NCI-H524 (cell line): ENCODE measurements at regions not wholly inside any gene's neighbourhood (a gene's known extent, or its start where the extent isn't known, plus 50 kb on each side); places are given as distances from the start of the nearest gene placed in this dataset.

Source experiments
- DNase-seq, 2 experiments: peaks; one replicate each; lab custom pipeline; 2025; lab: John Stamatoyannopoulos, UW

DNA sequence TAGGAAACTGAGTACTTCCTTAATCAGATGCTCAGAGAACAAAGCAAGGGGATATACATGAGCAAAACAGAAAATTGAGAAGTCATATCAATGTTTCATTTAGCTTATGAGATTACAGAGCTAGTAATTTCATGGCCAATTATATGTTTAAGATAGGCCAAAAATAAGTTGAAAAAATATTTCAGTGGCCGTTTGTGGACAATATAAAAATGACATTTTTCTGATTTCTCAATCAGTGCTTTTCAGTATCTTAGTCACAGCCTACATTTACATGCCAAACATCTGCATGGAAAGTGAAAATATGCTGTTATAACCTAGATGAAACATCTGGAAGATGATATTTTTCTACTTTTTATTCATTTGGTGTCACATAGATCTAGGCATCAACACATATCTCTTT, 192.5 kb downstream of the HLX start:
- DNase-seq, result no peak

DNA sequence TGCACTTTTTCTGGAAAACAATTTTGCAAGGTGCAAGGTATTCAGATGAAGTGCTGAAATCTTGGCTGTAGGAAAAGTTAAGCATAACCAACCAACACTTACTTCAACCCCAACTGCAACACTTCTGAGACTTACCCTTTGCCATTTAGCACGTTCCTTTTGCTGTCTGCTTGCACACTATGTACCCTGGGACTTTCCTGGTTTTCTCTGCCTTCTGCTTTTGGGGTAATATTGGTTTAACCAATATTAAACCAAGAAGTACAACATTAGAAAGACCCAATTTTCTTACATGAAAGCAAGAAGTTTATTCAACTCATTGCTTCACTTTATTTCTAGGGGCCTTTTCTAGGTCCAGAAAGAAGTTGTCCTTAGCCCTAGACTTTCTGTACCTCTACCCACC, 193.0 kb downstream of the HLX start:
- no peak for DNase-seq

DNA sequence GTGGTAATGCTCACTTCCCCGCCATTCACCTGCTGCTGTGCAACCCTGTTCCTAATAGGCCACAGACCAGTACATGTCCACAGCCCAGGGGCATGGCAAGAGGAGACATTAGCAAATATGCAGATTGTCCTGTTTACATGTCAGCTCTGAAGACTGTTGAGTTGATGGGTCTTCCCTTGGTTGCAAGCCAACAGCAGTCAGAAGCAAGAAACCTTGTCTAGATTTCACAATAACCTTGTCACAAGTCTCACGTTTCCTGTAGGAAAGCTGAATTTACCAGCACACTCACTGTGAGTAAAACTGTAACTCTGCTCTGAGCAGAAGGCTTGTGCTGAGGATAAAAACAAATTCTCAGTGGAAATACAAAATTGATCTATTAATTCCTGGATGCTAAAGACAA, 195.1 kb downstream of the HLX start:
- DNase-seq, result no peak

DNA sequence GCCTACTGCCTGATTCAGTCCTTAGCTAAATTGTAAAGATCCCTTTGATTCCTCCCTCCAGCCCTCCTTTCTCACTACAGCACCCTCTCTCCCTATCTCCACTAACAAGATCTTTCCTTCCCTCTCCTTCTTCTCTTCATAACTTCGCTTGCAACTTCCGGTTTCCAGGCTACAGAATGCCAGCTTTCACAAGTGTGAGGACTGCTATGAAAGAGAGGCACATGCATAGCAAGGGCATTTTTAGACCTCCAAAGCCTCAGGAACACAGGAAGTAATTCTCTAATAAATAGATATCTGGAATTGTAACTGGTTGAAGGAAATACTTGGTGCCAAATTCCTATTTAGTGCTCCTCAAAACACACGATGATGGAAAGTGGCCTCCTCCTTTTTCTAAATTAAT, 196.7 kb downstream of the HLX start:
- no peak for DNase-seq

- no peak for DNase-seq
These were observed 197.2 kb downstream of the HLX start for GRCh38 chr1:221076391-221076811.

- no peak for DNase-seq
These were observed 199.2 kb downstream of the HLX start for GRCh38 chr1:221078260-221078965.

DNA sequence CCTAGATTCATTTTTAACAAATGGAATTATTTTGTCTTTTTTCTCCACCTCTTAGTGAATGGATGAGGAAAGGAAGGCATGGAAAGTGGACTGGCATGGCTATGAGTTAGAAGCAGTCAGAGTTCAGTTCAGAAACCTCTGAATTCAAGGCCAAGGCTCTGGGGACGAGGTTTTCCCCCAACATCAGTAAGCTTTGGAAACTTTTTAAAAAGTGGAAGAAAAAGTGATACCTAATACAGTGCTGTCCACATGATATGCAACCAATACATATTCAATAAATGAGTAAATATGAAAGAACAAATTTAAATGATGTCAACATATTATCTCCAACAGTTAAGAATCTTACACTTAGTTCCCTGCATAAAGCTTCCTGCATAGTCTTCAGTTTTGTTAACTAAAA, 204.7 kb downstream of the HLX start:
- DNase-seq, result no peak

GRCh38 chr1:221084681-221085080, 205.4 kb downstream of the HLX start:
- DNase-seq, result no peak

DNA sequence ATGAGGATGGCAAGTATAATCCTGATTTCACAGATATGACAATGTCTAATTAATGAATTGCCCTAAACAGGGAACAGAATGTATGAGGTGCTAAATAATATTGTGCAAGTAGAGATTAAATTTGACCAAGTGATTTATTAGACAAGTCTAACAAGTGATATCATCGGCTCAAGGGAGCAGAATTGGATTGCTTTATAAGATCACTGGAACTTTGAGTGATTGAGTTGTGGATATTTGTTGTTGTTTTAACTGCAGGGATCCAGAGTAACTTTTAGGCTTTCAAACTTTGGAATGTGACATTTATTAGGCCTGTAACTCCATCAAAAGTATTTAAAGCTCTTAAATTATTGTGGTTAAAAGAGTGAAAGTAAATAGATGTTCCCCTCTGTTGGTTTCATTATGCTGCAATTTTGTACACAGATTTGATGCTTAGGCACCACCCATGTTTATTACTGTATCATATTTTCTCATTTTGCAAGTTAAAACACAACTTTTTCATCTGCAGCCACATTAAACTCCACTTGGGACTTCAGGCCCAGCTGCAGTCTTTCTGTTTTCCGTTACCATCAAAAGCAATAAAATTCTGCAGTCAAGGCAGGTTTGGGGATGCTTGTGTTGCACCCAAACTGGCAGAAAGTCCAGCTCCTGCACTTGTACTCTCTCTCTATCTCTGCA, 206.6 kb downstream of the HLX start:
- DNase-seq, result no peak

- DNase-seq, result no peak
These were observed 208.7 kb downstream of the HLX start for GRCh38 chr1:221087919-221088318.

GRCh38 chr1:221089273-221089672, 210.0 kb downstream of the HLX start:
- no peak for DNase-seq

DNA sequence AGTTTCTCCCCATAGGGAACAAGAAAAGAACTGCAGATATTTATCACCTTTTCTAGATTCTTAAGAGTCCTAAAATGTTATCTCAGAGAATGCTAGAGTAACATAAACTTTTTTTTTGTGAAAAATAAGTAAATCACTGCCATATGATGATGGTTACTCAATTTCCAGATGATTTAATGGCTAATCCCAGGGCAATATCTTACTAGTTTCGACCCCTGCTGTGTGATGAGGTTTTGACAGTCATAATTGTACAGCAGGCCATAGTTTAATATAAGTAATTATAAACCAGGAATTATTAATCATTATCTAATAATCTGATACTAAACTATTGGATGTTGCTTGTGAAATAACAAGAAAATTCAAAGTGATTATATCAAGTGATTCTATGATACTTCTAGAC, 210.6 kb downstream of the HLX start:
- DNase-seq, result no peak

DNA sequence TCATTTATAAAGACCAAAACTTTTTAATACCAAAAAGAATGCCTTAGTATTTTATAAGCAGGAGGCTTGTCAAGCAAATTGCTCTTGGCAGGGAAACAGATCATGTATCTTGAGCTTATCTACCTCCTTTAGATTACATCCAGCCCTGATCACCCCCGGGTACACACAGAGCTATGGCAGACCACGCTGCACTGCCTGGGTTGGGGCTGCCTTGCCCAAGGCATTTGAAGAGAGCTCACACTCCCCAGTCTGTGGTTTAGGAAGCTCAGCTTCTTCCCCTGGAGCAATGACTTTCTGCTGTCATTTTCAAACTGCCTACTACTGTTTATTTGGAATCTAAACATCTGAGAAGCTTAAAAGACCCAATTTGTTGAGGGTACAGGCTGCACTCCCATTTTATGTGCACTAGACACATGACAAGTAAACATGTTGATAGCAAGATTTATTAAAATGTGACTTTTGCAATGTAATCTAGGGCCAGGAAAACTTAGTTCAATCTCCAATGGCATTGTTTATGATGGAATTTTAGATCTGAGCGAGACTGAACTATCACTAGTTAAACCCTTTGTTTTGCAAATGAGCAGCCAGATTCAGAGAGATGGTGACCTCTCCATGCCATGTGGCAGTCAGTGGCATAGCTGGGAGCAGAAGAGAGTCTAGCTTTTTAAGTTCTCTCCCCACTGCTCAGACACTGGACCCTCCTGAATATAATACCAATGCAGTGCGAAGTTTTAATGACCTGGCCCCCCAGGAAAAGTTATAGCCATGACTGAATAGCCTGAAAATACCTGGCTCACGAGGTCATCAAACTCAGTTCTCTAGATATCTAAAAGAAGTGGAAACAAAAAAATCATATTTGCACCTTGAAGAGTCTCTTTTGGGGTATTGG, 214.9 kb downstream of the HLX start:
- no peak for DNase-seq

GRCh38 chr1:221097479-221098281, 218.4 kb downstream of the HLX start:
- DNase-seq, result no peak

- no peak for DNase-seq
These were observed 219.5 kb downstream of the HLX start for GRCh38 chr1:221098471-221099405.

DNA sequence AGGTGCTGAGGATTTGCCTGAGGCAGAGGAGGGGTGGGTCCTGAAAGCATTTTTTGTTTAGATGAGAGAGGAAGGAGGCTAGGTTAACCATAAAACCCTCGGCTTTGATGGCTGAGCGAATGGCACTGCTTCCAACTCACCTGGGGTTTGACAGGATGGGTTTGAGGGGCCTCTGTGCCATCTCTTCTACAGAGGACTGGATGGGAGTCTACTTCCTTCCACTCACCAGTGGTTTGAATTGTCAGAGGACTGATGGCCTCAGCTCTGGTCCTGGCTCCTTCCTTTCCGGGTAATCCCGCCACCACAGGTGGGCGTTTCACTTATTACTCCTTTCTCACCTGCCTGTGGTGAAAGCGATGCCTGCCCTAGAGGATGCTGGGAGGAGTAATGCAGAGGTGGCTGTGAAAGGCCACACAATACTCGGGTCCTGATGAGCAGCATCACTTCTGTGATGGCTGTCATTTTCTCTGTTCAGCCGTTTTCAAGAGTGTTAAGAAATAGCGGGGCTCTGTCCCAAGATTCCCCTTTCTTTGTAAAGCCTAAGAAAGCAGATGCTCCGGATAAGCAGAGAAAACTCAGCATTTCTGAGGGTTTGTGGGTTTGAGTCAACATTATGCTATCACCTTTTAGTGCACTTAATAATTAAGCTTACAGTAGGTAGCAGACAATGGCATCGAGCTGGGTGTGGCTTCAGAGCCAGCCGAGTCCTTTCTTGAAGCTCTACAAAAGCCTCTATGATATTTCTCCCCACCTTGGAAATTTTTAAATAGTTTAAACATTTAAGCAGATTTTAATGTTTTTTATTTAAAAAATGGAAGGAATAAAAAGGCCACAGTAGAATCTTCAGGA, 220.7 kb downstream of the HLX start:
- DNase-seq, result no peak

DNA sequence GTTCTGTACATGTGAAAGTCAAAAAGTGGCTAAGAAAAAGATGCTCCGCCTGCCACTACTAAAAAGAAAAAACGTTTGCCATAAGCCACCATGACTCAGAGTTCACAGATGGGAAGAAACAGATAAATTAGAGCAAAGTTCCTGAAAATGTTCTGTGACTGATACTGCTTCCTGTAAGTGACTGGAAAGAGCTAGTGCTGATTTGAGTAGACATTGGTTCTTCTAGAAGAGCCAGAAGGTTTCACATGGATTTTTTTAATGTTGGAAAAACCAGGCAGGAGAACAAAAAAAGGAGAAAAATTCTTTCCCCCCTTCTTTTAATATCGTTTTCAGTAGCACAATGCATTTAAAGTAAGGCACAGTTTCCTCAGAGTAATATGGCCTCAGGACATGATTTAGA, 221.4 kb downstream of the HLX start:
- no peak for DNase-seq

GRCh38 chr1:221101807-221102605, 222.8 kb downstream of the HLX start:
- DNase-seq, result no peak

GRCh38 chr1:221104596-221104995, 225.4 kb downstream of the HLX start:
- no peak for DNase-seq
